Activated T-cell treated with anti-CD3 and anti-CD28 coated beads, Interleukin-2, amount 50 U/mL, for 1 hour (primary cell): ENCODE measurements at regions not wholly inside any gene's neighbourhood (a gene's known extent, or its start where the extent isn't known, plus 50 kb on each side); places are given as distances from the start of the nearest gene placed in this dataset.
"Not testable (repeated sequence)": the region's sequence is repeated elsewhere in the genome, so short reads cannot be mapped to it uniquely, and the experiment has no call there.

Source experiments
- DNase-seq: peaks from one replicate; pipeline ENCODE4 v3.0.0-alpha.2; 2020

DNA sequence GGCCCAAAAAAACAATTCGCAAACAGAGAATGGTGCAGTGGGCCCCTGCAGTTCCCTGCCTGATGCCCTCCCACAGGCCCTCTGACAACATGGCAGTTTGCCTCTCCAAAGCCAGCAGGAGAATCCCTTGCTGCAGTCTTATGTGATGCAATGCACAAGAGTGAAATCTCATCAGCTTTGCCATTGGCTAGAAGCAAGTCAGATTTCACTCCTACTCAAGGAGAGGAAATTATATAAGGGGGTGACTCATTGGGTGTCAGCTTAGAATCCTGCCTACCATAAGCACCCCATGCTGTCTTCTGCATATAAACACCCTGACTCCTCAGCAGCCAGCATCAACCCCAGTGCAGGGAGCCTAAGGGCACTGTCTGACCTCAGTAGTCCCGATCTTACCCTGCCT is 157.3 kb upstream of the LDB2 start:
- no peak for DNase-seq

GRCh38 chr4:17045866-17046265 is 147.4 kb upstream of the LDB2 start:
- no peak for DNase-seq

DNA sequence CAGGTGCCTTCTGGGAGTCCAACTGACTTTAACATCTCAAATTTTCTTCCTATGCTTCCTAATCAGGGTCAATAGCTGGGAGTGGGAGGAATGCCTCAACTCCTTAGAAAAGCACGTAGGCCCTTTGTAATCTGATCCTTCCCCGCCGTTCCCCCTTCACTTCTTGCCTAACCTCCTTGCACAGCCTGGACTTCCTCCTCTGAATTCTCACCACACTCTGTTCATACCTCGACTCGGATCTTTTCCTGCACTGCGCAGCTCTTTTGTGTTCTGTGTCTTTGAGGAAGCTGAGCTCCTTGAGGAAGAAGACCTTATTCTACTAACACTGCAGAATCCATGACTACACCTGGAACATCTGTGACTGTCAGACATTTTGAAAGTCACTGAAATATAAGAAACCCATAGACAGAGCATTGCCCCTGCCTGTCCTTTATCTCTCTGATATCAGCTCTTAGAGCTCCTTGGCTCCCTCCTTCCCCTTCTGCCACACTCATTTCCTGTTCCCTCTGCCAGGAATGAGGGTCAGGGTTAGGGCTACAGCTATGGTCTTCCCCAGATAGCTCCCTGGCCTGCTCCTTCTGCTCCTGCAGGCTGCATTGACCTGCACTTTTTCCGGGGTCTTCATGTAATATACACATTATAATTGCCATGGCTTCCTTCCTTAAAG is 140.2 kb upstream of the LDB2 start:
- no peak for DNase-seq

DNA sequence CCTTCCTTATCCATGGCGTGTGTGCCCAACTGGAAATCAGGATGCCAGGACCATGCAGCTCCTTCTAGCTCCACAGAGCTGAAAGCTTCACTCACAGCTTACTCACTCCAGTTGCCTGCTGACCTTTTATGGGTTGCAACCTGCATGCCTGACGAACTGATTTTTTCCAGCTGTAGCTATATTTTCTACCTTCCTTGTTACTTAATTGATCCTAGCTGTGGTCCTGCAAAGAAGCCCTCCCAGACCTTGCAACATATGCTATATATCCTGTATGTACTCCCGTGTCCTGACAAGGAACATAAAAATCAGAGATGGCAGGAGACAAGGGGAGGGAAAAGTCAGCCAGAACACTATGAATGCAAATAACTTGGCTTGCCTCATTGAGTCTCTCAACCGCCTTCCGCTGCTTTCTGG is 135.3 kb upstream of the LDB2 start:
- DNase-seq, result no peak

DNA sequence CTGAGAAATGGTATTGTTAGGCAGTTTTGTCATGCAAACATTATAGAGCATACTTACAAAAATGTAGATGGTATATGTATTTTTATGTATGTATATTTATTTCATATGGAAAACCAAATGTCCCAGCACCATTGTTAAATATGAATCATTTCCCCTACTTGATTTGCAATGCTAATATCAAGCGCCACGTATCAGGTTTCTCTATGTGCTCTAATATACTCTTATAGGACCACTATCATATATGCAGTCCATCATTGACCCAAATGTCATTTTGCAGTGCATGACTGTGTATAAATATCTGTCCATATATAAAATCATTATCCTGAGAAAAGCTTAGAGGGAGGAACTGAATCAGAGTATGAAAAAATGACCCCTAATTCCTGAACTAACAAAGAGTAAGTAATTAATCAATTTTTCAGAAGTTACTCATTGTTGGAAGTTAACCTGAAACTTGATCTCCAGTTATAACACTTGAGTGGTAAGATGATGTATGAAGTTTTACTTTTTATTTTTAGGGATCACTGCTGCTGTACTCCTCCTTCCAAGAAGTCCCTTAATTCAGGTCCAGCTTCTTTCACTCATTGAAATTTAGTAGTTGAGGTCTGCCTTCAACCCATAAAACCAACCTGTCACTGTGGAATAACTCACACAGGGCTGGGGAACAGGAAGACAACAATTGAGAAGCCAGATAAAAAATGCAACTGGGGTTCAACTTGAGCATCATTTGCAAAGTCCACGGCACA is 134.8 kb upstream of the LDB2 start:
- DNase-seq, result no peak

DNA sequence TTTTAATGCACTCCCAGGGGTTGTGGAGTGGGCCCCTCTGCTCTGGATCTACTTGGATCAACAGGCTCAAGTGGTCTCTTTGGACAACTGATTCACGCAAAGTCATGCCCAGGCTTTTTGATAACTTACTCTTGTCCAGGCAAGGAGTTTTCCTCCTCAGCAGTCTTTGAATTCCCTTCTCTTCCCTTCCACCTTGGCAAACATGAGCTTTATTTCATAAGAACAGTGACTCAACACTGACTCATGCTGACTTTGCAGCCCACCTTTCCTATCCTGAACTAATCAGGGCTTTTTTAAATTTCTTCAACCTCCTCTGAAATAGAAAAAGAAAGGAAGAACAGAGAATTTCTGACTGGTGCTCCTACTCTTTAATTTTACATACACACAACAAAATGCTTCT is 132.1 kb upstream of the LDB2 start:
- no peak for DNase-seq

- no peak for DNase-seq
Measured at GRCh38 chr4:17029964-17030363, 131.5 kb upstream of the LDB2 start.

DNA sequence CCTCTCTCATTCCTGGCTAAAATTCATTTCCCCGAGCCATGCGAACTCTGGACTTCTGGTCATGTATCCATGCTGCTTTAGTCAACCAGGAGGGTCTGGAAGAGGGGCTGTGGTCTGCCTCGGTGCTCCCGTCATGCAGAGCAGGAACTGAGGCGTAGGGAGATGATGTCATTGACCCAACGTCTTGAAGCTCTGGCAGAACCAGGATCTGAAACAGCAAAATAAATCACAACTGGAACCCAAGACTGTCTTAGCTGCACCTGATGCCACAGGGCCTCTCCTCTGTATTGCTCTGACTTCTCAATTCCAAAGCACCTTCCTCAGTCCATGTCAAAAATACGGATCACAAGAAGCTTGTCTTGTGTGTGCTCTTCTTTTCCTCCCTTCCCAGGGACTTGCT is 131.0 kb upstream of the LDB2 start:
- DNase-seq, result no peak

DNA sequence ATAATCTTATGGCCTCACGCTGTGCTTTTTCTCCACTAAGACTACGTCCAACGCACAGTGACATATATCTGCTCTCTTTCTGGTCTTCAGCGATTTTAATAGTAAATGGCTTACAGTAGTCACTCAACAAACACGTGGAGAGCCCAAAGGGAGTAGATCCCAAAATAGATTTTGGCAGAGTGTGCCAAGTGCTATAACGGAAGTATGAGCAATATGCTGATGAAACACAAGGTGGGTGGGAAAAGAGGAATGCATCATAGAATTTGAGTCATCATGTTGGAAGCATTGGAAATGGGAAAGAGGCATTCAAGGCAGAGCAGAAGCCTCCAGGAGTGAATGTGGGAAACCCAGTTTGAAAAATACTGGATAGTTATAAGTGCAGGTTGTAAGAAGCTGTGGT is 129.1 kb upstream of the LDB2 start:
- no peak for DNase-seq

DNA sequence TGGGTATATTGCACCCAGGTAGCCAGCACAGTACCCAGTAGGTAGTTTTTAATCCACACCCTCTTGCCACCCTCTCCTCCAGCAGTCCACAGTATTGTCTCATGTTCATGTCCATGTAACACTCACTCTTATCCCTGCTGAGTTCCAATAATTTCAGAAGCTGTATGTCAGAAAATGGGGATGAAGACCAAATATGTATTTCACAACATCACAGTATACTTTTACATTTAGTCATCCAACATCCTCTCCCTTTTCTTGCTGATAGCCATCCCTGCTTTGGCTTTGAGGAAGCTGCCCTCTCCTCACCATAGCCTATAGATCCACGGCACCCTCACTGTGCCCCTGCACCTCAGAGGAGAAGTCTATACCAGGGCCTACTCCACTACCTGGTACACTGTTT is 126.0 kb upstream of the LDB2 start:
- no peak for DNase-seq

DNA sequence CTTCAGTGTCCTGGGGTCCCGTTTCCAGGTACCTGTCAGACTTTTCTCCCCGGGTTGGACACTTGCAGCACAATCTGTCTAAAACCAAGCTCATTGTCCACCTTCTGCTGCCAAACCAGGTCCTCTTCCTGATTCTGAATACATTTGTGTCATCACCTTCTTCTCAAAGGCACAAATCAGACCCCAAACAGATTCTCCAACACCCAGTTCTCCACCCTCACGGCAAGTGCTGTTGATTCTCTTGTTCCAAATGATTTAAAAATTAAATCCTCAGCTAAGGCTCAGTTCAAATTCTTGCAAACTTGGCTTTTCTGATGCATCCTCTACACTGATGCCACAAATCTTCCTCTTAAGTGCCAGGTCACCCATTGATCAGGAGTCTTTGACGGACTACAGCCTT is 122.5 kb upstream of the LDB2 start:
- no peak for DNase-seq

GRCh38 chr4:17020451-17020850 is 122.0 kb upstream of the LDB2 start:
- no peak for DNase-seq

DNA sequence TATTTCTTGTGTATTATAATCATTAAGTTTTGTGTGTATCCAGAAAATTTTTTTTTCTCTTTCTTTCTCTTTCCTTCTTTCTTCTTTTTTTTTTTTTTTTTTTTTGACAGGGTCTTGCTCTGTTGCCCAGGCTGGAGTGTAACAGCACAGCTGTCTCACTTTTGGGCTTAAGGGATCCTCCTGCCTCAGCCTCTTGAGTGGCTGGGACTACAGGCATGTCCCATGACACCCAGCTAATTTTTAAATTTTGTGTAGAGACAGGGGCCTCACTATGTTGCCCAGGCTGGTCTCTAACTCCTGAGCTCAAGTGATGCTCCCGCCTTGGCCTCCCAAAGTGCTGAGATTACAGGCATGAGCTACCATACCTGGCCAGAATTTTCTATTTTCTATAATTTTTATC is 120.2 kb upstream of the LDB2 start:
- not testable (repeated sequence) for DNase-seq

DNA sequence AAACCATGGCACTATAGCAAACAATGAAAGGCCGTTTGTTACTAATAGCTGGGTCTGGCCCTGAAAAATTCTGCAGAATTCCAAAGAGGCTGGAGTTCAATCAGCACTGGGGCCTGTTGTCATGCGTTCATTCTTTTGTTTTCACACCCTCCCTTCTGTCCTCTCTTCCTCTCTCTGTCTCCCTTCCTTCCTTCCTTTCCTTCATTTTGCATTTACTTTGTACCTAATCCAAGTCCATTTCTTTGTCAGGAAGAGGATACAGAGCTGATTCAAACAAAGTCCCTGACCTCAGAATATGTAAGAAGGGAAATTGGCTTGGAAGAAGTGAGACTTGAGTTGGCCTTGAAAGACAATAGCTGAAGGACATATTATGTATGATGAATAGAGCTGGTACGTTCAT is 119.6 kb upstream of the LDB2 start:
- no peak for DNase-seq

GRCh38 chr4:17013382-17014006 is 115.0 kb upstream of the LDB2 start:
- DNase-seq, result no peak

DNA sequence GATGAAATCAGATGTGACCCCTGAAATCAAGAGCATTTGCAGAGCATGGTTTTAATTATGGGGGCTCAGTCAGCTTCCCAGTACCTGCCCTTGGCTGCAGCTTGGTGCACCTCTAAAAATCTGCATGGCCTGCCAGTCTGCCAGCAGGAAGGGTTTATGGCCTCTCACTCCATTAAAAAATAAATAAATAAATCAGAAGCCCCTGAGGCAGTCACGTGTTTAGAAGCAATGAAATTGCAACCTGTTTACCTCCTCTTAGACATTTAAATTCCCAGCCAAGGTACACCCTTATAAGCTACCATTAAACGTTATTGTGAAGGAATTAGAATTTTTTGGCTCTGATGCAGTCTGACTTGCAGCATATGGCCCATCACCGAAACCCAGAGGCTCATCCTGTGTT is 114.0 kb upstream of the LDB2 start:
- DNase-seq, result no peak

DNA sequence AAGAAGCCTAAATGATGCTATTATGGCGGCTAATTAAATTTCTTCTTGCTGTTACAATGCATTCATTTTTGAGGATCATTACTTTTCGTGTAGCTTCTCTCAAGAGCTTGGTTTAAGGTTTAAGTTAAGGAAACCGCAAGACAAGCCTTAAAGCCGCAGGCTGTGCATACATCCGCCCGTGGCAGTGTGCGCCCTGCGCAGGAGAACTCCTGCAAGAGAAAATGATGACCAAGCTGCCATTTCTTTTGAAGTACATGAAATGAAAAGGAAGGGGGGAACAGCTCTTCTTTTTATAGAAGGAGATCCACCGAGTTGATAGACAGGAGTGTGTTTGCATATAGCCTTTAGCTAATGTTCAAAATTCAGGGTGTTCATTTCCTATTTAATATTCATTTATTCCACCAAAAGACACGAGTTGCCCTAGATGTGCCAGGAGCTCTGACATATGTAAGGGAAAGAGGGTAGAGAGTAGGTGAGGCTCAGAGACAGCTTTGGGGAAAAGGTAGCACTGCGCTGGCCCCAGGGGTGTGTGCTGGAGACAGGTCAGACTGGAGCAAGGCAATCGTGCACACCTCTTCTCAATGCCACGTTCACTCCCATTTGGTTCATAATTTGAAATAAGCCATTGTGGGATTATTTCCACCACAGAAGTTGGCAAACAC is 112.1 kb upstream of the LDB2 start:
- no peak for DNase-seq

DNA sequence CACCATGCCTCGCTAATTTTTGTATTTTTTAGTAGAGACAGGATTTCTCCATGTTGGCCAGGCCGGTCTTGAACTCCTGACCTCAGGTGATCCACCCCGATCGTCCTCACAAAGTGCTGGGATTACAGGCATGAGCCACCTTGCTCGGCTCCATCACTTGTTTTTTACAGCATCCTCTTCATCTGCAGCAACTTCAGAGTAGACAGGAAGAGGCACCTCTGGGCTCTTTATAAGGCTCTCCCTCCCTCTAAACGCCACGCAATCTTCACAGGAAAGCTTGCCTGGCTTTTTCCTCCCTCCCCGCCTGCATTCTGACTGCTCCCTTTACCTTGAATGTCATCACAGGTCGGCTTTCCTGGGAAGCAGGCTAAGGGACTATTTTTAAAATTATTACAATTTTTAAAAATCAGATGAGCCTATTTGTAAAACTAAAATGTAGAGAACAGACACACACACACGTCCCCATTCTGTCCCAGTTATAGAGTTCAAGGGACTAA is 111.5 kb upstream of the LDB2 start:
- DNase-seq, result no peak

GRCh38 chr4:17008834-17009345 is 110.4 kb upstream of the LDB2 start:
- DNase-seq, result no peak

GRCh38 chr4:17003606-17004392 is 105.4 kb upstream of the LDB2 start:
- not testable (repeated sequence) for DNase-seq

DNA sequence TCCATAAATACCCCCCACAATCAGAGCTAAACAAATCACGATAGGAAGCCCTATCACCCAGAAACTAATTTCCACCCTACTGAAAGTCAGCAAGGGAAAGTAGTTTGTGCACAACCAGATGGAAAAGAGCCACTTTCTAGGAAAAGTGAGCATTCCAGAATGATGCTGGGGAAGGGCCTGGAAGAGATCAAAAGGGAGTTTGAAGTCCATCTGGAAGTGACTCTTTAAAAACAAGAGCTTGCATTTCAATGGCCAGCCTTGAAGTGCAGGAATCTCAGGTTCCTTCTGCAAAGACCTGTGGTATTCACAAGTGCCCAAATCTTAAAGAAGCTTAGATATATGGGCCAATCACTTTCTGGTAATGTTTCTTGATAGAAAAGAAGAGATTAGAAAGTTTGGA is 97.0 kb upstream of the LDB2 start:
- DNase-seq, result no peak
